ENCODE measurements at regions not wholly inside any gene's neighbourhood (a gene's known extent, or its start where the extent isn't known, plus 50 kb on each side); places are given as distances from the start of the nearest gene placed in this dataset.

DNA sequence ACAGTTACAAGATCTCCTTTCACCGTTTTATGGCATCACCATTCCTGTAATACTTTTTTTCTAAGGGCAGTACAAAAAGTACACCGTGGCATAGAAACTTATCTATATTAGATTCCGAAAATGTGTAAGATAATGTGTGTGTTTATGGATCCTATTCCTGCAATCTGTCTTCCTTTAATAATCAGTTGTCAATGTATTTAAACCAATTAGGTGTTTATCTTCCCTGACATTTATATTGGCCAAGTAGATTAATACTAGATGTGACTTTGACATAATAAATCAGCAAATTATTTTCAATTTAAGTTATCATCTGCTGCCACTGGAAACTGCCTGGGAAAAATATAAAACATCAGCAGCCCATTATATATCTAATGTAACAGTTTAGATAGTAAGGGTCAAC is 770.3 kb upstream of the ADGRL2 start:
- DNase-seq: no peak

DNA sequence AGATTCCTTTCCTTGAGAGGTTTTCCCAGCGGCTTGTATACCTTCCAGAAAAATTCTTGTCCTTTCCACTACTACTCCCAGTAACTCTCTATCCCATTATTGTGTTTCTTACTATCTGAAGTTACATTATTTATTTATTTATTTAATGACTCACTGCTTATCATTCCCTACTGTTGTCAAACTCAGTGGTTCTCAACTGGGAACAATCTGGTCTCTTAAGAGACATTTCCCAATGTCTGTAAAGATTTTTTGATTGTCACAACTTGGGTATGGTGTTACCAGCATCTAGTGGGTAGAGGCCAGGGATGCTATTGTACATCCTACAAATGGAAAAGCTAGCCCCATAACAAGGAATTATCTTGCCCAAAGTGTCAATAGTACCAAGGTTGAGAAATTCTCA is 771.5 kb upstream of the ADGRL2 start:
- DNase-seq: no peak

DNA sequence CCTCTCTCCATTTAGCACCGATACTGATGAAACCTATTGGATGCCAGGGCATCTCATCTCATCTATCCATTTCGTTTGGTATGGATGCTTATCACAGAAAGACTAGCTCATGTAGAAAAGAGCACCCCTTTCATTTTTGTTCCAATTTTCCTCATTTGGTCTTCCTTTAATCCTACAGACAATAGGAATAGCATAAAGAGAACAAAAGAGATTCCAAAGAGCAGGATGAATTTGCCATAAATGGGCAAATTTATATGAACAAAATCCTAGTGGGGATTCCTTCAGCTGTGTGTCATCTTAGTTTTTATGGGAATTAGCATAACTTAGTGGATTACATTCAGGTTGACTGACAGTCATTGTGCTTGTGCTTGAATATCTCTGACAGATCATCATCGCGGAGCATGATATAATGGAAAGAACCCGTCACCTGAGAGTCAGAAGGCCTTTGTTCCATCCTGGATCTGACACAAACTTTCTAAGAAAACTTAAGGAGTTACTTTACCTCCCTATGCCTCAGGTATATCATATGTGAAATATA is 777.5 kb upstream of the ADGRL2 start:
- DNase-seq: no peak

DNA sequence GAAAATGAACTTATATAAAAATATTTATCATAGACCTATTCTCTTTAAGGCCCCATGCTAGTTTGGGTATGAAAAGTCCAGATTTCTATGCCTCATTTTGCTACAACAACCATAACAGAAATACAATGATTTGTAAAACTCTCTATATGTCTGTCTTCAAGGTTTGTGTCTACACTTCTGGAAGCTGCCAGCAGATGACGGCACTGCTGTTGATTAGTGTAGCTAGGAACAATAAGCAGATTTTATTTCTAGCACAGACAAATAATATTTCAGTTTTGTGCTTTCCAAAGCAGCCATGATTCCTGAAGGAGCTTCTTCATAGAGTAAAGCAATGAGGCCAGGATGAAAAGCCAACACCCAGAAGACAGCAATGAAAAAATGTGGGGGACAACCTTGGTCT is 779.6 kb upstream of the ADGRL2 start:
- no peak for DNase-seq

DNA sequence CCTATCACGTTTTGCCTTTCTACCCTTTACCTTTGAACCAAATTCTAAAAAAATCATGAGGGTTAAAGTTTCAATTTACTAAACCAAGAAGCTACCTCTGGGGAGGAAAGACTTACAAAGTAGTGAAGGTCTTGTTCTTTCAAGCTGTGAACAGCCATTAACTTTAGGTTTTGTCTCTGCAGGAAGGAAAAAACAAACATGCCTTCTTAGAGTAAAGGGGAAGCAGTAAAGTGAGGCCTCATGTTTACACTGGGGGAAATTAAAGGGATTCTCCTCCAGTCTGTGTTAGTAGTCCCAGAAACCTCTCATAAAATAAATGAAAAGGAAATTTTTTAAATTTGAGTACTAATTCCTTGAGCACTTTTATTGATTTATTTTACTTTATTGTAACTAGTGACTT is 780.2 kb upstream of the ADGRL2 start:
- no peak for DNase-seq

DNA sequence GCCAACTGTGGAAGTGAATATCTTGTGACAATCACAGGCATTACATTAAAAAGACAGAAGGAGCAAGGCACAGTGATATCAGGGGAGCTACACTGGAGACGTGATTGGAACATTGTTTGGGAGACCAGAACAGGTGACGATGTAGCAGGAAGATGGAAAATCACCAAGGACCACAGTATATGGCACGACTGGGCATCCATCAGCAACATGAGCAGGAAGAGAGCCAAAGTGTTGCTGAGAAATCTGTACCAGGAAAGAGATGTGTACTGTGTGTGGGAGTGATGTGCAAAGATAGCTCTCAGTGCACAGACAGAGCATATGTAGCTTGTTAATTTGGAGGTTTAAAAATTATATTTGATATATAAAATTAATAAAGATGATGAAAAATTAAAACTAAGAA is 790.6 kb upstream of the ADGRL2 start:
- no peak for DNase-seq

DNA sequence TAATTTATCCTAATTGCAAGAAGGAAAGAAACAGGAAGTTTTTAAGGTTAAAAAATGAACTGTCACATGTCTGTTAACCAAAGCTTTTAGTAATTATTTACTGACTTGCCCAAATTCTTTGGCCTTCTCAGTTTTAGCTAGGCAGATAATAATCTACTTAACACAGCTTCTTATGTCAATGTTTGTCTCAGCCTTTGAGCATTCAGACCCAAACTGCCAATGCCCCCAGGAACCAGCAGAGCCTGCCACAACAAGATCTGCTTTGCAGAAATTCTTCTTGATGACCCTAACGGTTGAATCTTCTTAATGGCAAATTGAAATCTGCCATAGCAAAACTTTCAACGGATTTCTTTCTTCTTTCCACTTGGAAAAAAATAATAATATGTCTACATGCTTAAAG is 792.4 kb upstream of the ADGRL2 start:
- no peak for DNase-seq

DNA sequence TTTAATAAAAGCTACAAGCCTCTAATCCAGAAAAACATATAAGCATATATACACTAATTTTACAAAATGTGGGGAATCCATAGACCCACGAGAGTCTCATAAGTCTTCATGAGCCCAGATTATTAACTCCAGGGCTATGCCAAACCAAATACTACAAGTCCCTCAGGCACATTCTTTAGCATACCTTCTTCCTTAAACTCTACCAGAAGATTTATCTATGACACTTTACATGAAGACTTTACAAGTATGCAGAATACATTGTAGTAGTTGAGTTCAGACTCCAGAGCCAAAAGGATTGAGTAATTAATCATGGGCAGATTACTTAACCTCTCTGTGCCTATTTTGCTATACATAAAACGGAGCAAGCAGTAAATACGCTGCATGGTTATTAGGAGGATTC is 793.7 kb upstream of the ADGRL2 start:
- no peak for DNase-seq

DNA sequence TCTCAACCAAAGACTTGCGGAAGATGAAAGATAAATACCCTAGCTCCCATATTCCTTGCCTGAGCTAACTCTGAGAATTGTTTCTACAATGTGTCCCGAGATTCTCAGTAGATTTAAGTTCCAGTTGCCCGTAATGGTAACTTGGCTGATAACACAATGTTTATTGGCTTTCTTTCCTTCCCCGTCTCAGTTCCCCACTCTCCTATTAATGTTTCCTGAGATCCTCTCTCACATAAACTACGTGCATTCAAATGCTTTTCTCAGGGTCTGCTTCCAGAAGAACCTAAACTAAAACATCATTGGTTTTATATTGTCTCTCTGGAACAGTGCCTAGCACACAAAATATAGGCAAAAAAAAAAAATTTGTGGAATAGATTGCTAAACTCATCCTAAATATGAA is 794.2 kb upstream of the ADGRL2 start:
- DNase-seq: no peak

DNA sequence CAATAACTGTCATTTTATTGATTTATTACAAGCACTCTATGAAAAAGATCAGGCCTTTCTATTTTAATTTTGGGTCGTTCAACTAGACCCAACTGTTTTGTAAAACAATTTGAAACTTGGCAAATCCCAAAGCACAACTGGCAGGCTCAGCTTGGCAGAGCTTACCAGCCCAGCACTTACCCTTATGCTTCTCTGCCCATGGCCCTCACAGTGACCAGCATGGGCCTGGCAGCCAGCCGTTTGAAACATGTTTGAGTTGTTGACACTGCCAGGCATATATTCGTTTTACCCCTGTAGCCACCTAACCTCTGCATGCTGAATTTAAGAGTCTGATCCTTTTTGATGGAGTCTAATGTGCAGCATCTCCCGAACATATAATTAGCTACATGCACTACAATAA is 796.7 kb upstream of the ADGRL2 start:
- no peak for DNase-seq

DNA sequence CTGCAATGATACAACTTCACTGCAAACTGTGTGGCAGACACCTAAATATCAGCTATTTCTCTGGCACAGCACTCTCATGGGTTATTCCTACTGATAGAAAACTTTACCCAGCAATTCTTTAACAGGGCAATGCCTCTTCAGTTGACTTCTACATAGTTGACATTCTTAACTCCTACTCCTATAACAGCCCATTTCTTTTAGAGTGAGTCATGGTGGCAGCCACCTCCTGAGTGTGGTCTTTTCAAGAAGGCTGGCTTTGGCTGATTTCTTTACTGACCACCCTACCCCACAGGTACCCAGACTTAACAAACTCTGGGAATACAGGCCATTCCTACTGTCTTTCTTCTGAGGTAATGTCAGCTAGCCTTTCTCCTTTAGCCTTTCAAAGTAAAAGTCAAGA is 805.8 kb upstream of the ADGRL2 start:
- no peak for DNase-seq

DNA sequence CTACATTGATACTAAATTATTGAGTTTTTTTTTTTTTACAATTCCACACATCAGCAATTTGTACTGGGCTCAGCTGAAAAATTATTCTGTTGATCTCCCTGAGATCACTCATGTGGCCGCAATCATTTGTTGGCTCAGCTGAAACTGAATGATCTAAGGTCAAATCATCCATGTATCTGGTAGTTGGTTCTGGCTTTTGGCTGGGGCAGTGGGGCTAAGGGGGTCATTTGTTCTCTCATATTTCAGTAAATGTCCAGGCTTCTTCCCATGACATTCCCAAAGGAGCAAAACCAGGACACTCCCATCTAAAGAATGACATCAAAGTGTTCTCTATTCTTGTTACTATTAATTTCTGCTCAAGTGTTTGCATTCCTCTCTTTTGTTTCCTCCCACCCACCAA is 806.7 kb upstream of the ADGRL2 start:
- no peak for DNase-seq

DNA sequence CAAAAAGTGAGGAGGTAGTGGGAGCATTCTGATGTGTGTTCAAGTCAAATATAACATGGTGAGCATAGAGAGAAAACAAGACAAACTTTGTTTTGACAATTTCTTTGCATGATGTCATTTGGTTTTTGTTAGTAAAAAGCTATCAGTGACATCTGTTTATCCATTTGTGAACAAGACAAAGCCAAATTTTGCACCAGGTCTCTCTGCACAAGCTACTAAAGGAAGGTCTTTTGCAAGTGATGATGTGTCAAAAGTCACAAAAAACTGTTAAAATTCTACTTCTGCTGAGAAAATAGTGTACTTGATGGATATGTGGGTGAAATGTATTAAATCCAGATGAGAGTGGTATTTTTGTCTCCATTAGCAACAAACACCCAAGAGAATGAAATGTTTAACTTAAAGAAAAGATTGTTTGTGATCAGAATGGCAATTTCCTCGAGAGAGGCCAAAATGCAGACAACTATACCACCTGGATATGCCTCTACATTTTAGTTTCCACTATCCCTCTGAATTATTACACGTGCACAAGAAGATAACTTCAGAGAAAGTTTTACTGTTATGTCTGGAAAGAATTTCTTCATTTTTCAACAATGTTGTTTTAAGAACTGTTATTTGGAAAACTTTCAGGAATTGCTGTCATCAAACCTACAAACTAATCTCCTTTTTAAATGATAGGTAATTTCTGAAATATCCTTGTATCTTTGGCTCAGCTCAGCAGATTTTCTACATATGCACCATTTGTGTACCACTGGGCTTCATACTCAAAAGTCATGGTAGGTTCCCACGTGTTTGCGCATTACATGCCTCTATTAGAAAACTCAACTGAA is 807.4 kb upstream of the ADGRL2 start:
- no peak for DNase-seq

DNA sequence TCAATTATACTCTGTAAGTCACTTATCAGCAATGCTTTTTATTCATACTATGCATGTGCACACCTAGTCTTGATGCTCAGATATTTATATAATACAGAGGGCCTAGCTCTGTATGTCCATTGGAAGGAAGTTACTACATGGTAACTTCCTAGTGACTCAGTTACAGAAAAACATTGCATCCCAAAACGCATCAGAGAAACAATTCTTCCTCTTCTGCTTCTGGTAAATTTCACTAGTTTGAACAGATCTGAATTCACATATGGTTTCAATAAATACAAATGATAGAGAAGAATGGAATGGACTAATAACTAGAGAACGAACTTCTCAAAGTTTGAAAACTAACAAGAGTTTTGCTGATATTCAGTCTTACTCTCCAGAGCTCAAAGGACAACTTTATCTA is 811.3 kb upstream of the ADGRL2 start:
- DNase-seq: no peak

DNA sequence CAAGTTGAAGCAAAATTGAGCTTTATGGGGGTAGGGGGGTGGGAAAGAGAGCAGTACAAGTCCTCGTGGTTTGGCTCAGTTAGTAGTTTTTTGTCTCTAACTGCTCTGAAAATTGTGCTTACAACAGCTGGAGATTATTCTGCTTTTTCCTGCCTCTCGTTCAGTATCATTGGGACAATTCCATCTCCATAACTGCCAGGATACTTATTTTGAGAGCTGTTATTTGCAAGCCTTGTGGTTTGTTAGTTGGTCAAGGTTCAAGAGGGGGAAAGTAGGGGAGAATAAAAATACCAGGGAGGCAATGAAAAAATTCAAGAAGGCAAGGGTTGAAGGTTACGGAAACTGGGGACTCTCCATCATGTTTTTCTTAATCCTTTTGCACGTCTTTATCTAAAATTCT is 811.8 kb upstream of the ADGRL2 start:
- DNase-seq: no peak

DNA sequence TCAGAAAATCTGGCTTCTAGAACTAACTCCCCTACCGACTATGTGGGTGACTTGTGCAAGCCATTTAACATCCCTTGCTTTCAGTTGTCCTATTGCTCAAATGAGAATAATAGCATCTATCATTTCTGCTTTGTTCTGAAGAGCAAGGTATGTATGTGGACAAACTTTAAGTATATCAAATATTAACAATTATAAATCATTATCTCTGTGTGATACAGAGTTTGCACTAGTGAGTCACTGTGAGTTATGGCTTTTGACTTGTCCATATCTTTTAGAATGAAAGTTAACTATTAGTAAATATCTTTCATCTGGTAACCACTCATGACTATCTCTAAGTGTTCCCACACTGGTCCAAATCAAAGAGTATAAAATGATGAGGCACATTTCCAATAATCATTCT is 812.9 kb upstream of the ADGRL2 start:
- no peak for DNase-seq

DNA sequence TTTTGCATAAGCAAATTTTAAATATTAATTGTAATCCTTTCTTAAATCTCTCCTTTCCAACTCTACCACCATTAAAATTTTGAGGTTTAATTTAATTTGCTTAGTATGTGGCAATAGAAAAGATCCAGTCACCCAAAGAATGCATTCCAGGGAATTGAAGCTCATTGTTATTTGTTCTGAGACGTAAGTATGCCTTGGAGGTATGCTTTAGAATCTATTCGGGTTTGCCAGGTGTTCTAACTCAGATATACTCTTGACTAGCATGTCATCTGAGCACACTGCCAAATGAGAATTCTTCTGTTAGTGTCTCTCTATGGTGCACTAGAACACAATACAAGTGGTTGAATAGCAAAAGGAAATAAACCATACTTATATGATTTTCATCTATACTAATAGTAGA is 813.6 kb upstream of the ADGRL2 start:
- DNase-seq: no peak

DNA sequence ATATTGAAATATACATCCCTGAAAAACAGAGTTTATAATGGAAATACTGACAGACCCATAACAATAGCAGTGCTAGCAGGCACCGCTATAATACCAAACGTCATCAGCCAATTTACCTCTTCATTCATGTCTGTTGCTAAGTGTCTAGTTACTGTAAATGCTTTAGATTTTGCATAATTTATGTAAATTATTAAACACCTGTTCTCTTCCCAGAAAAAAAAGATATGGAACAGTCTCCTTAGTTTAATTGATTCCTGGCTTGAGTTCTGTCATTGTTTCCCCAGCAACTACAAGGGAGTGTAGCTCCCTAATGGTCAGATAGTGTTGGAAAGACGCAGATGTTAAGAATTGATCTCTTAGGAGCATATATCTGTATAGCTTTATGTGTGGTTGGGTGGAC is 817.9 kb upstream of the ADGRL2 start:
- DNase-seq: no peak

DNA sequence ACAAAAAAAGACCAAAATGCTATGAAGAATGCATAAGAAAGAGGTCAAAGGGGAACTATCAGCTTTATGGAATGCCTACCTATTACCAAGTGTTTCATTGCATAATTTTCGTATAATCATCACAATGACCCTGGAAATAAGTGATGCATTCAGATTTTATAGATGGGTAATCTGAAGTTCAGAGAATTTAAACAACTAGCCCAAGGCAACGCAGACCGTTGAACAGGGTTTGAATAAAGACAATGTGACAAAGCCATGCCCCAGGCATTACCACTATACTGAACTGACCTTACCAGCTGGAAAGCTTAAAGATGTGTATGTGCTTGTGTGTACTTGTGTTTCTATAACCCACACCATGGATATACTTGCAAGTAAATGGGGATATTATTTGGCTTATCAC is 827.6 kb upstream of the ADGRL2 start:
- DNase-seq: no peak

DNA sequence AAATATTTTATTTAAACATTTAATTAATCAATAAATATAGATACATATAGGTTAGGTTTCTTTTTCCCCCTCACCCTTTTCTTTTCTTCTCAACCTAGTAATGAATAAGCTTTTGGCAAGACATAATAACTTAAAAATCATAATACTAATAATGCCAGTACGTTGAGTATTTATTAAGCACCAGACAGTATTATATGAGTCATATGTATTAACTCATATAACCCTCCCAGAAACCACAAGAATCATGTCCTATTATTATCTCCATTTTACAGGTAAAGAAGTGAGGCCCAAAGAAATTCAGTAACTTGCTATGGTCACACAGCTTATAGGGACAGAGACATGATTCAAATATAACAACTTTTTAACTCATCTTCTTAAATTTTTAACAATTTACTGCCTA is 834.5 kb upstream of the ADGRL2 start:
- no peak for DNase-seq

DNA sequence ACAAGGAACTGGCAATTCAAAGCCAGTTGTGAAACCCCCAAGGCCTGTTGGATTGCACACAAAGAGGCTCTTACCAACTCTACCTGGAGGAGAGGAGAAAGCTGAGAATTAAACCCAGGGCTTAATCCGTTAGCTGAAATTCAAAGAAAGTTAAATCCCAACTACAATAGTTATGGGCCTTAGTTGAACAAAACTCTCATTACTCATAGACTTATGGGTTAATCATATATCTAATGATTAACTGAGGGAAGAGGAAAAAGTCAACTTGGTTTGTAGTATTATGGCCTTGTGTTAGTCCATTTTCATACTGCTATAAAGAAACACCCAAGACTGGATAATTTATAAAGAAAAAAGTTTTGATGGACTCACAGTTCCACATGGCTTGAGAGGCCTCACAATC is 838.2 kb upstream of the ADGRL2 start:
- DNase-seq: no peak

DNA sequence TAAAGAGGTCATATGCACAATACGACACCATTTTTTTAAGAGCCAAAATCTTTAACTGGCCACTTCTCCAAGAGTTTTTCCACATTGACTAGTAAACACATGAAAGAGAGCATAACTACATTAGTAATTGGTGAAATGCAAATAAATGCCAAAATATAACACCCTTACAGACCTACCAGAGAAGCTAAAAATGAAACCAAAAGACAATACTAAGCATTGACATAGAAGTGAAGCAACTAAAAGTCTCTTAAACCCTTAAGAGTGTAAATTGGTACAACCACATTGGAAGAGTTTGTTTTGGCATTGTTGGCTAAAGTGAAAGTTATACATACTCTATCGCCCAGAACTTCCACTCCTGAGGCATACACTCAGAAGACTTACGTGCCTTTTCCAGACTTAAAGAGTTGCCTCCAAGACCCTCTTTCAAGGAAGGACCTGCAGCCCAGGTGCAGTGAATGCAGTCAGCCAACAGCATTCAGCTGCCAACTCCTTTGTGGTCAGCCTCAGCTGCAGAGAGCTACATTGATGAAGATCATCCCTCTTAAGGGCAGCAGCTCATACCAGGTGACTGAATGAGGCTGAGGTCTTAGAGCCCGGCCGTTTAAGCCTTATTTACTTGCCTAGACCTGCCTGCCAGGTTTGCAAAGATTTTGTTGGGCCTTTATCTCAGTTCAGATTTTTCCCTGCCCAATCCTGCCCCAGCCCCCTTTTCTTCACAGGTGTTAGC is 839.1 kb upstream of the ADGRL2 start:
- DNase-seq: no peak

DNA sequence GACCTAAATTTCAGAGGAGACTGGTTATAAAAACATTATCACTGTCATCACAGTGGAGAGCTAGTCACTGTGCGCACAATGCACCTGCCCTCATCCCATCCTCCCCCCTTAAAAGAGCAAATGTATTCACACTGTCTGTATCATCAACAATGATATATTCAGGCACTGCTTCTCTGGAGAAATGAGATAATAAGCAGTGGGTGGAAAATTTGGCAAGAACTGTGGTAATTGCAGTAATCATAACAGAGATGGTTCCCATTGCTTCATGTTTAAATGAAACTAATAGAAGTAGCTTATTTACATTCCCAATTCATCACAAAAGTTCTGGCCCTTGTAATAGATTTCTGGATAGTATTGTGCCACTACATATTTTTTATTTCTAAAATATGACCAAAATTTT is 867.4 kb upstream of the ADGRL2 start:
- DNase-seq: no peak

DNA sequence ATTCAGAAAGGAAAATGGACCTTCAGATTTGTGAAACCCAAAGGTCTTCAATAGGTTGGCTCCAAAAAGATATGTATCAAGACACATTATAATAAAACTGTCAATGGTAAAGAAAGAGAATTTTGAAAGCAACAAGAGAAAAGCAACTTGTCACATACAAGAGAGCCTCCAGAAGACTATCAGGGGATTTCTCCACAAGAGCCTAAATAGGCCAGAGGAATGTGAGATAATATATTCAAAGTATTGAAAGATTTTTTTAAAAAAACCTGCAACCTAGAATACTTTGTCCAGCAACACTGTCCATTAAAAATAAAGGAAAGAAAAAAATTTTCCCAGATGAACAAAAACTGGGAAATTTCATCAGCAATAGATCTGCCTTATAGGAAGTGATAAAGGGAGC is 869.6 kb upstream of the ADGRL2 start:
- DNase-seq: no peak

All from NCI-H1436 (cell line).